Liver (tissue), 8 donors: ENCODE measurements at regions not wholly inside any gene's neighbourhood (a gene's known extent, or its start where the extent isn't known, plus 50 kb on each side); places are given as distances from the start of the nearest gene placed in this dataset.

Experiments
- DNase-seq: peaks from one replicate; pipeline ENCODE4 v3.0.0-alpha.2; 2017; ENCODE audit warnings: low spot score
- H3K27ac ChIP-seq, 2 donors: one replicate each; pipeline ENCODE4 v1.7.0; 2013; ENCODE audit warnings: inconsistent platforms in 2 of 2, low read length in 2 of 2, control low read depth in 1 of 2, low read depth in 1 of 2, mild to moderate bottlenecking in 1 of 2
- H3K27me3 ChIP-seq, 4 donors: one replicate each; pipeline versions ENCODE4 v1.6.1 to v1.7.0; 2013; ENCODE audit warnings: low read length in 3 of 4, inconsistent platforms in 1 of 4, mild to moderate bottlenecking in 1 of 4, moderate library complexity in 1 of 4; ENCODE audit not compliant: control insufficient read depth in 4 of 4, insufficient read depth in 4 of 4
- H3K36me3 ChIP-seq, 4 donors: one replicate each; pipeline versions ENCODE4 v1.6.1 to v1.7.0; 2013; ENCODE audit warnings: low read length in 3 of 4, mild to moderate bottlenecking in 3 of 4, low read depth in 1 of 4, moderate library complexity in 1 of 4; ENCODE audit not compliant: control insufficient read depth in 4 of 4, insufficient read depth in 3 of 4
- H3K4me1 ChIP-seq, 4 donors: one replicate each; pipeline versions ENCODE4 v1.6.1 to v1.7.0; 2013; ENCODE audit warnings: low read length in 3 of 4, mild to moderate bottlenecking in 3 of 4, moderate library complexity in 1 of 4; ENCODE audit not compliant: control insufficient read depth in 4 of 4, insufficient read depth in 4 of 4
- H3K4me3 ChIP-seq, 3 donors: one replicate each; pipeline versions ENCODE4 v1.6.1 to v1.7.0; 2013; ENCODE audit warnings: low read length in 3 of 3, control low read depth in 1 of 3, low read depth in 1 of 3, mild to moderate bottlenecking in 1 of 3
- H3K9ac ChIP-seq, 2 donors: one replicate each; pipeline ENCODE4 v1.7.0; 2013; ENCODE audit warnings: low read length in 2 of 2, mild to moderate bottlenecking in 2 of 2, moderate library complexity in 2 of 2, control low read depth in 1 of 2, low read depth in 1 of 2
- H3K9me3 ChIP-seq, 4 donors: one replicate each; pipeline versions ENCODE4 v1.6.1 to v1.7.0; 2013; ENCODE audit warnings: low read length in 3 of 4; ENCODE audit not compliant: control insufficient read depth in 4 of 4
- ATF3 ChIP-seq: IDR thresholded peaks from 2 replicates; pipeline ENCODE4 v1.6.1; 2016; ENCODE audit warnings: antibody characterized with exemption
- EGR1 ChIP-seq, 2 donors: IDR thresholded peaks; 2 replicates each; pipeline ENCODE4 v1.6.1; 2016 to 2018; ENCODE audit warnings: antibody characterized with exemption in 2 of 2, low read depth in 2 of 2
- FOXA1 ChIP-seq: IDR thresholded peaks from 2 replicates; pipeline ENCODE4 v1.6.1; 2016; ENCODE audit warnings: antibody characterized with exemption
- FOXA2 ChIP-seq: IDR thresholded peaks from 2 replicates; pipeline ENCODE4 v1.6.1; 2016; ENCODE audit warnings: antibody characterized with exemption
- GABPA ChIP-seq, 2 donors: IDR thresholded peaks in 1 of 2; conservative IDR thresholded peaks in 1 of 2; 2 replicates each; pipeline ENCODE4 v1.6.1; 2016; ENCODE audit warnings: antibody characterized with exemption in 2 of 2, mild to moderate bottlenecking in 1 of 2, moderate library complexity in 1 of 2
- HNF4A ChIP-seq, 2 donors: conservative IDR thresholded peaks; 2 replicates each; pipeline ENCODE4 v1.6.1; 2016; ENCODE audit warnings: antibody characterized with exemption in 2 of 2, mild to moderate bottlenecking in 2 of 2
- HNF4G ChIP-seq: IDR thresholded peaks from 2 replicates; pipeline ENCODE4 v1.6.1; 2016; ENCODE audit warnings: antibody characterized with exemption
- JUND ChIP-seq, 2 donors: IDR thresholded peaks; 2 replicates each; pipeline ENCODE4 v1.6.1; 2016; ENCODE audit warnings: antibody characterized with exemption in 2 of 2
- NR2F2 ChIP-seq: IDR thresholded peaks from 2 replicates; pipeline ENCODE4 v1.6.1; 2016; ENCODE audit warnings: antibody characterized with exemption
- RAD21 ChIP-seq, 2 donors: IDR thresholded peaks; 2 replicates each; pipeline ENCODE4 v1.6.1; 2016; ENCODE audit warnings: antibody characterized with exemption in 2 of 2, mild to moderate bottlenecking in 2 of 2
- RXRA ChIP-seq, 2 donors: IDR thresholded peaks; 2 replicates each; pipeline ENCODE4 v1.6.1; 2017 to 2018; ENCODE audit warnings: antibody characterized with exemption in 2 of 2, mild to moderate bottlenecking in 1 of 2
- SP1 ChIP-seq: IDR thresholded peaks from 2 replicates; pipeline ENCODE4 v1.6.1; 2018; ENCODE audit warnings: antibody characterized with exemption, mild to moderate bottlenecking
- TAF1 ChIP-seq: conservative IDR thresholded peaks from 2 replicates; pipeline ENCODE4 v1.6.1; 2016; ENCODE audit warnings: antibody characterized with exemption, mild to moderate bottlenecking
- YY1 ChIP-seq: IDR thresholded peaks from 2 replicates; pipeline ENCODE4 v1.6.1; 2016; ENCODE audit warnings: antibody characterized with exemption, mild to moderate bottlenecking
- ZBTB33 ChIP-seq: IDR thresholded peaks from 2 replicates; pipeline ENCODE4 v1.6.1; 2016; ENCODE audit warnings: antibody characterized with exemption
- WGBS: extraction: QIAGEN DNeasy Blood & Tissue Kit; methylation state at CpG from one replicate; pipeline ENCODE4 v1.1.7; 2013; 5-methylcytosine and 5-hydroxymethylcytosine counted together
- TF ChIP-seq, protein P1 (sequence below): IDR thresholded peaks from 2 replicates; pipeline ENCODE4 v1.6.1; 2016; ENCODE audit warnings: antibody characterized with exemption, mild to moderate bottlenecking
- TF ChIP-seq, protein P2 (sequence below): fragments of 150-350 bp; IDR thresholded peaks from 2 replicates; pipeline ENCODE4 v1.5.1; 2017; ENCODE audit warnings: improper control_type of control experiment, low read depth, low read length; ENCODE audit not compliant: missing input control
- TF ChIP-seq, protein P3 (sequence below): IDR thresholded peaks from 2 replicates; pipeline ENCODE4 v1.6.1; 2016; ENCODE audit warnings: antibody characterized with exemption
- donor health status: healthy.
- donor health status: healthy.
- donor health status: healthy.
- donor health status: healthy.
- donor health status: healthy.

DNA sequence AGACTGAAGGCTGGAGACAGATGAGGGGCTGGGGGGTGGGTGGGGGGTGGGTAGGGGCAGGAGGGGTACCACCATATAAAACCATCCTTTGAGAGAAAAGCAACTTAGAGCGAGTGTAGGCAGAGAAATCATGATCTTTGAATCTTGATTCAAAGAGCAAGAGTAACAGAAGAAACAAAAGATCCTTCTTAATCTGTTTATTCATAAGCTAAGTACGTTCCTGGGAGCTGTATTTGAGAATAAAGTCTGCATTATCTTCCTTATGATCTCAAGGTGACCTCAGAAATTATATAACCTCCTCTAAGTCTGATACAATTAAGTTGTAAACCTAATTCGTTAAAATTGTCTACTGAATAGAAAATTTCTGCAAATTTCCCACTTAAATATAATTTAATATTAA is 558.8 kb downstream of the NR2F1-AS1 start:
- Histone ChIP-seq H3K27me3 (no peaks in the 10 kb centered on the region), H3K4me1 (no peaks in the 10 kb centered on the region), H3K4me3 (no peak overlapping the region), H3K27ac (no peak overlapping the region), H3K36me3 (no peaks in the 10 kb centered on the region), H3K9me3 (no peaks in the 10 kb centered on the region), H3K9ac (no peak overlapping the region)
- DNase-seq = no peak
- TF ChIP-seq FOXA2 = no peak
- TF ChIP-seq, protein P1, sequence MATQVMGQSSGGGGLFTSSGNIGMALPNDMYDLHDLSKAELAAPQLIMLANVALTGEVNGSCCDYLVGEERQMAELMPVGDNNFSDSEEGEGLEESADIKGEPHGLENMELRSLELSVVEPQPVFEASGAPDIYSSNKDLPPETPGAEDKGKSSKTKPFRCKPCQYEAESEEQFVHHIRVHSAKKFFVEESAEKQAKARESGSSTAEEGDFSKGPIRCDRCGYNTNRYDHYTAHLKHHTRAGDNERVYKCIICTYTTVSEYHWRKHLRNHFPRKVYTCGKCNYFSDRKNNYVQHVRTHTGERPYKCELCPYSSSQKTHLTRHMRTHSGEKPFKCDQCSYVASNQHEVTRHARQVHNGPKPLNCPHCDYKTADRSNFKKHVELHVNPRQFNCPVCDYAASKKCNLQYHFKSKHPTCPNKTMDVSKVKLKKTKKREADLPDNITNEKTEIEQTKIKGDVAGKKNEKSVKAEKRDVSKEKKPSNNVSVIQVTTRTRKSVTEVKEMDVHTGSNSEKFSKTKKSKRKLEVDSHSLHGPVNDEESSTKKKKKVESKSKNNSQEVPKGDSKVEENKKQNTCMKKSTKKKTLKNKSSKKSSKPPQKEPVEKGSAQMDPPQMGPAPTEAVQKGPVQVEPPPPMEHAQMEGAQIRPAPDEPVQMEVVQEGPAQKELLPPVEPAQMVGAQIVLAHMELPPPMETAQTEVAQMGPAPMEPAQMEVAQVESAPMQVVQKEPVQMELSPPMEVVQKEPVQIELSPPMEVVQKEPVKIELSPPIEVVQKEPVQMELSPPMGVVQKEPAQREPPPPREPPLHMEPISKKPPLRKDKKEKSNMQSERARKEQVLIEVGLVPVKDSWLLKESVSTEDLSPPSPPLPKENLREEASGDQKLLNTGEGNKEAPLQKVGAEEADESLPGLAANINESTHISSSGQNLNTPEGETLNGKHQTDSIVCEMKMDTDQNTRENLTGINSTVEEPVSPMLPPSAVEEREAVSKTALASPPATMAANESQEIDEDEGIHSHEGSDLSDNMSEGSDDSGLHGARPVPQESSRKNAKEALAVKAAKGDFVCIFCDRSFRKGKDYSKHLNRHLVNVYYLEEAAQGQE = no peak
- TF ChIP-seq, protein P2, sequence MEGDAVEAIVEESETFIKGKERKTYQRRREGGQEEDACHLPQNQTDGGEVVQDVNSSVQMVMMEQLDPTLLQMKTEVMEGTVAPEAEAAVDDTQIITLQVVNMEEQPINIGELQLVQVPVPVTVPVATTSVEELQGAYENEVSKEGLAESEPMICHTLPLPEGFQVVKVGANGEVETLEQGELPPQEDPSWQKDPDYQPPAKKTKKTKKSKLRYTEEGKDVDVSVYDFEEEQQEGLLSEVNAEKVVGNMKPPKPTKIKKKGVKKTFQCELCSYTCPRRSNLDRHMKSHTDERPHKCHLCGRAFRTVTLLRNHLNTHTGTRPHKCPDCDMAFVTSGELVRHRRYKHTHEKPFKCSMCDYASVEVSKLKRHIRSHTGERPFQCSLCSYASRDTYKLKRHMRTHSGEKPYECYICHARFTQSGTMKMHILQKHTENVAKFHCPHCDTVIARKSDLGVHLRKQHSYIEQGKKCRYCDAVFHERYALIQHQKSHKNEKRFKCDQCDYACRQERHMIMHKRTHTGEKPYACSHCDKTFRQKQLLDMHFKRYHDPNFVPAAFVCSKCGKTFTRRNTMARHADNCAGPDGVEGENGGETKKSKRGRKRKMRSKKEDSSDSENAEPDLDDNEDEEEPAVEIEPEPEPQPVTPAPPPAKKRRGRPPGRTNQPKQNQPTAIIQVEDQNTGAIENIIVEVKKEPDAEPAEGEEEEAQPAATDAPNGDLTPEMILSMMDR = no peak
- no peak for TF ChIP-seq JUND (IDR thresholded peaks at IDR 0.05)
- TF ChIP-seq YY1 = no peak
- TF ChIP-seq GABPA (IDR thresholded peaks at IDR 0.05 in 1 of 2, conservative IDR thresholded peaks at IDR 0.05 in 1 of 2) = no peak
- no peak for TF ChIP-seq HNF4A (conservative IDR thresholded peaks at IDR 0.05)
- TF ChIP-seq RAD21 (IDR thresholded peaks at IDR 0.05) = no peak
- no peak for TF ChIP-seq HNF4G
- TF ChIP-seq TAF1 = no peak
- no peak for TF ChIP-seq FOXA1
- no peak for TF ChIP-seq EGR1 (IDR thresholded peaks at IDR 0.05; ENCODE audit: low read depth in 2 of 2)
- no peak for TF ChIP-seq RXRA (IDR thresholded peaks at IDR 0.05)
- TF ChIP-seq ZBTB33 = no peak
- TF ChIP-seq SP1 = no peak
- TF ChIP-seq NR2F2 = no peak
- TF ChIP-seq, protein P3, sequence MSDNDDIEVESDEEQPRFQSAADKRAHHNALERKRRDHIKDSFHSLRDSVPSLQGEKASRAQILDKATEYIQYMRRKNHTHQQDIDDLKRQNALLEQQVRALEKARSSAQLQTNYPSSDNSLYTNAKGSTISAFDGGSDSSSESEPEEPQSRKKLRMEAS = no peak
- TF ChIP-seq ATF3 = no peak
- 77% methylated on average over 3 of the region's 3 CpGs for whole genome bisulfite sequencing

GRCh38 chr5:93019896-93020295 is 561.1 kb downstream of the NR2F1-AS1 start:
- H3K27me3 ChIP-seq = no peaks in the 10 kb centered on the region
- TF ChIP-seq TAF1 = no peak
- TF ChIP-seq, protein P3 = no peak
- no peak overlapping the region for H3K4me3 ChIP-seq
- no peak overlapping the region for H3K9ac ChIP-seq
- DNase-seq = no peak
- 70% methylated on average over 2 of the region's 2 CpGs for WGBS
- H3K36me3 ChIP-seq = no peaks in the 10 kb centered on the region
- no peak overlapping the region for H3K27ac ChIP-seq
- no peaks in the 10 kb centered on the region for H3K9me3 ChIP-seq
- no peaks in the 10 kb centered on the region for H3K4me1 ChIP-seq
